GM12865 (cell line): ENCODE measurements at regions not wholly inside any gene's neighbourhood (a gene's known extent, or its start where the extent isn't known, plus 50 kb on each side); places are given as distances from the start of the nearest gene placed in this dataset.
"Not testable (repeated sequence)": the region's sequence is repeated elsewhere in the genome, so short reads cannot be mapped to it uniquely, and the experiment has no call there.

Experiments used
- DNase-seq: peaks from one replicate; pipeline ENCODE4 v3.0.0; 2010; ENCODE audit warnings: low read depth
- H3K4me3 ChIP-seq: 2 replicates; pipeline ENCODE4 v1.5.1; 2011; ENCODE audit warnings: mild to moderate bottlenecking, low read depth, low read length, control low read depth
- TF ChIP-seq, protein P1 (sequence below): IDR thresholded peaks from 2 replicates; pipeline ENCODE4 v1.5.1; 2011; ENCODE audit warnings: low read length, control low read depth, low read depth, inconsistent platforms; ENCODE audit not compliant: insufficient read depth; ENCODE audit errors: missing control alignments

DNA sequence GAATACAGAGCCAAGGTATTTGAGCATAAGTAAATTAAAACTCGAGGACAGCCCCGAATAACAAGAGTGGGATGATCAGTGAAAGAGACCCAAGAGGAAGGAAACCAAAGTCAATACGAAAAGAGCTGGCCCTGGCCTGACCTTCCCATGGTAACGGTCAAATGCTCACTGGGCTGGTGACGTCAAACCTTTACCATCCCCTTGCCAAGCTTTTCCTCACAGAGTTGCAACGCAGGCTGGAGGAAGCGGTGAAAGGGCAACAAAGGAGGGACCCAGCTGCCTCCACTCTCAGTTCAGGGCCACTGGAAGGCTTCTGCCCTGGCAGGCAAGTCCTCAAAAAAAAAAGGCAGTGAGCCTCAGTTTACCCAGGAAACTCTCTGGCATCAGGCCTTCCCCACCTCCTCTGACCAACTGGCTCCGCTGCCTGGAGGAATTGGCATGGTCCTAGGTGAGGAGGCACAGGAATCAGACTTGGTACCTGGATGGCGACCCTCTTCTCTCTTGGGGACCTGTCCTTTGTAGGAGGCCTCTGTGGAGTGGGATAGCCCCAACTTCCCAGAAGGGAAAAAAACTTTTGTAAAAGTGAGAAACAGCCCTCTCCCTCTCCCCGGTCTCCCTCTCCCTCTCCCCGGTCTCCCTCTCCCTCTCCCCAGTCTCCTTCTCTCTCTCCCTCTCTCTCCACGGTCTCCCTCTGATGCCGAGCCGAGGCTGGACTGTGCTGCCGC, 212.4 kb downstream of the ANAPC1 start:
- peak; percentile 8 for DNase-seq
- TF ChIP-seq, protein P1, sequence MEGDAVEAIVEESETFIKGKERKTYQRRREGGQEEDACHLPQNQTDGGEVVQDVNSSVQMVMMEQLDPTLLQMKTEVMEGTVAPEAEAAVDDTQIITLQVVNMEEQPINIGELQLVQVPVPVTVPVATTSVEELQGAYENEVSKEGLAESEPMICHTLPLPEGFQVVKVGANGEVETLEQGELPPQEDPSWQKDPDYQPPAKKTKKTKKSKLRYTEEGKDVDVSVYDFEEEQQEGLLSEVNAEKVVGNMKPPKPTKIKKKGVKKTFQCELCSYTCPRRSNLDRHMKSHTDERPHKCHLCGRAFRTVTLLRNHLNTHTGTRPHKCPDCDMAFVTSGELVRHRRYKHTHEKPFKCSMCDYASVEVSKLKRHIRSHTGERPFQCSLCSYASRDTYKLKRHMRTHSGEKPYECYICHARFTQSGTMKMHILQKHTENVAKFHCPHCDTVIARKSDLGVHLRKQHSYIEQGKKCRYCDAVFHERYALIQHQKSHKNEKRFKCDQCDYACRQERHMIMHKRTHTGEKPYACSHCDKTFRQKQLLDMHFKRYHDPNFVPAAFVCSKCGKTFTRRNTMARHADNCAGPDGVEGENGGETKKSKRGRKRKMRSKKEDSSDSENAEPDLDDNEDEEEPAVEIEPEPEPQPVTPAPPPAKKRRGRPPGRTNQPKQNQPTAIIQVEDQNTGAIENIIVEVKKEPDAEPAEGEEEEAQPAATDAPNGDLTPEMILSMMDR, result no peak
- no peak overlapping the region for H3K4me3 ChIP-seq

DNA sequence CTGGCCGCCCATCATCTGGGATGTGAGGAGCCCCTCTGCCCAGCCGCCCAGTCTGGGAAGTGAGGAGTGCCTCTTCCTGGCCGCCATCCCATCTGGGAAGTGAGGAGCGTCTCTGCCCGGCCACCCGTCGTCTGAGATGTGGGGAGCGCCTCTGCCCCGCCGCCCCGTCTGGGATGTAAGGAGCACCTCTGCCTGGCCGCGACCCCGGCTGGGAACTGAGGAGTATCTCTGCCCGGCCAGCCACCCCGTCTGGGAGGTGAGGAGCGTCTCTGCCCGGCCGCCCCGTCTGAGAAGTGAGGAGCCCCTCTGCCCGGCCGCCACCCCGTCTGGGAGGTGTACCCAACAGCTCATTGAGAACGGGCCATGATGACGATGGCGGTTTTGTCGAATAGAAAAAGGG, 211.4 kb downstream of the ANAPC1 start:
- not testable (repeated sequence) for DNase-seq, H3K4me3 ChIP-seq

DNA sequence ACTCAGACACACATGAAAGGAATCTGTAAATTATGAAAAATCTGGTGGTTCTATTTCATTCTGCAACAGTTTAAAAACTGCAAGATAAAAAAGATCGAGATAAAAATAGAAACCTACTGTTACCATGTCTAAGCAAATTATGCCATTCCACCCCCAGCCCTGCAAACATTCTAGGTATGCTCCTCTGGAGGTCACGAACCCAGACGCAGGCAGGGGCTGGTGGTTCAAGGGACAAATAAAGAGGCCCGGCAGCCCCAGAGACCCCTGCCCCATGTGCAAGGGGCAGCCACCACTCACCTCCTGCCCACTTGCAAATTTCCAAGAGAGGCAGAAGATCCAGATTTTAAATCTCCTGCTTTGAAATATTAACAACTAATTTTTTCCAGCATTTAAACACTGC, 210.5 kb downstream of the ANAPC1 start:
- TF ChIP-seq, protein P1, result no peak
- no peak overlapping the region for H3K4me3 ChIP-seq
- no peak for DNase-seq

DNA sequence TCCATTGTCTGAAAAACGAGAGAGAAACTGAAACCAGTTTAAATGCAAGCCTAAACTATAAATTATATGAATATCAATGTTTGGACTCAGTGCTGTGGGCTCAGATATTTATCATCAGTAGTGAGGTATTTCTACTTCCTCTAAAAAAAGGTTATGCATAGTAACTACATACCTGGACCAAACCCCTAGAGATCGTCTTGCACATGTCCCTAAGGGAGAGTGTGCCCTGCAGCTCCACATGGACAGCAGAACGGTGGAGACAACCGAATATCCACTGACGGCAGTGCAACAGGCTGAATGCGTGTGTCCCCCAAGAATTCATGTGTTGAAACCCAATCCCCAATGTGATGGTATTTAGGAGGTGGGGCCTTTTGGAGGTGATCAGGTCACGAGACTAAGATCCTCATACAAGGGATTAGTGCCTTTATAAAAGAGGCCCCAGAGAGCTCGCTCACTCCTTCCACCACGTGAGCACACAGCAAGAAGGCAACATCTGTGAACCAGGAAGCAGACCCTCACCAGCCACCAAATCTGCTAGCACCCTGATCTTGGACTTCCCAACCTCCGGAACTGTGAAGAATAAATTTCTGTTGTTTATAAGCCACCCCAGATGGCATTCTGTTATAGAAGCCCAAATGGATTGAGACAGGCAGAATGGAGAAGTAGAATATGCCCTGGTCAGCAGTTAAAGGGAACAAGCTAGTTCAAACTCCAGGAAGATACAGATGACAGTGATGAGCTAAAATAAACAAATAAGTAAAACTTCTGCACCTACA, 208.4 kb downstream of the ANAPC1 start:
- DNase-seq, result no peak
- H3K4me3 ChIP-seq, result no peak overlapping the region

DNA sequence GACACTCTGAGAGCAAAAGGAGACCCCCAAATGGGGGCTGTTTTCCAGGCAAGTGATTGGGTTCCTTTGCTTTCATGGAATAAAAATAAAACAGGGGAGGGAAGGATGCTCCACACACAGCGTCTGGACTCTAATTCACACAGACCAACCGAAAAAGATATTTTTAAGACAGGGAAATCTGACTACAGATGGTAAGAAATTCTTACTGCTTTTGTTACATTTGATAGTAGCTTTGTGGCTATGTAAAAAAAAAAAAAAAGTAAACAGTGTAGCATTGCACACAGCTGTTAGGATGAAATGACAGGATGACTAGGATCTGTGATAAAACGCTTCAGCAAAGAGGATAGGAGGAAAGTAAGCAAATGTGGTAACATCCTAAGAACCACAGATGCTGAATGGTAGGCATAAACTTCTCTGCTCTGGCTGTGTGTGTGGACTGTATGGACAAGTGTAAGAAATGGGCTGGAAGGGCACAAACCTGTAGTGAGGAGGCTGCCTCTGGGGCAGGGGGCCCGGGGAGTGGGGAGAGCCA, 207.6 kb downstream of the ANAPC1 start:
- TF ChIP-seq, protein P1, result no peak
- DNase-seq, result no peak
- H3K4me3 ChIP-seq, result no peak overlapping the region

More for the DNA sequence above, 208.4 kb downstream of the ANAPC1 start:
- TF ChIP-seq, protein P1, result no peak

DNA sequence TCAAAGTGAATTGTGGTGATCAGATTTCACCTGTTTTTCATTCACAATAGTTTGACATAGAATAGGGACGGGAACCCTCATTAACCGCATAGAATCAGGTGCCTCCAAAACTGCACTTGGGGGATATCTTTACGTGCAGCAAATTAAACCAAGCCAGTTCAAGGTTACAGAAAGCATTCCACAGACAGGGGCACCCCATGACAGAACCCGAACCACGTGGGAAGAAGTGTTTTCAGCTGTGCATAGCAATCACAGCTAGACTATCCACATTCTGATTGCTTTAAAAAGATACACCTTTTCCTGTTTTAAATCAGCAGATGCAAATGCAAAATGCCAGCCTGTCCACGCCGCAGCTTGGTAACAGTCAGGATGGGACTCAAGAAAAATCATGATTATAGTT, 205.8 kb downstream of the ANAPC1 start:
- no peak for DNase-seq
- H3K4me3 ChIP-seq, result no peak overlapping the region
- TF ChIP-seq, protein P1, result no peak

DNA sequence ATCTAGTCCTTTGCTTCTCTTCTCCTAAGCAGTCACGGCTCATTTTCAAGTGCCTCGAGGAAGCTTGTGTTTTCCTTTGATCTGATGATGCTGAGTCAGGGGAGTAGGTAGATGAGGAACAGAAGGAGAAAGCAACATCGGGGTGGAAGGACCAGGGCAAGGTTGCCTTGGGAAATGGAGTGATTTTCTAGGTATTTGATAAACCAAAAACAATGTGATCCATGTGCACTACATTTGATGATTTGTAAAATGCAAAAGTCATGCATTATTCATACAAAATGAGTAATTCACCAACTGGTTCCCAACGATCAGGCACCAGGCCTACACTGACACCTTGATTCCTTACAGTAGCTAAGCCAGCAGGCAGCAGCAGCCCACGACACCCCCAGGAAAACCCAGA, 205.3 kb downstream of the ANAPC1 start:
- no peak for DNase-seq
- H3K4me3 ChIP-seq, result no peak overlapping the region

More for the DNA sequence above, 205.3 kb downstream of the ANAPC1 start:
- TF ChIP-seq, protein P1, result no peak
